HEK293 (cell line): ENCODE measurements at regions not wholly inside any gene's neighbourhood (a gene's known extent, or its start where the extent isn't known, plus 50 kb on each side); places are given as distances from the start of the nearest gene placed in this dataset.

Source experiments
- CTCF ChIA-PET: fragments of 350-600 bp; formaldehyde crosslinking; extraction: SDS; loops from one replicate; lab custom pipeline; 2021; ENCODE audit warnings: antibody characterized with exemption; lab: Yijun Ruan, JAX
- POLR2A ChIA-PET: fragments of 300-600 bp; formaldehyde crosslinking; extraction: SDS; loops from one replicate; lab custom pipeline; 2020; ENCODE audit warnings: antibody characterized with exemption, inconsistent platforms; lab: Yijun Ruan, JAX
- H3K27ac ChIP-seq: fragments of 200-500 bp; sonication (Bioruptor generic); 2 replicates; pipeline ENCODE4 v1.5.1; 2014; ENCODE audit warnings: low read depth, low read length, control low read depth, inconsistent platforms; ENCODE audit errors: extremely low read depth
- H3K36me3 ChIP-seq, 2 experiments: fragments of 200-500 bp in 1 of 2; sonication (Bioruptor generic) in 1 of 2; 1 replicate in 1 of 2; 2 replicates in 1 of 2; pipeline ENCODE4 v1.5.1; 2014 to 2017; ENCODE audit warnings: inconsistent platforms in 2 of 2, low read length in 2 of 2; ENCODE audit not compliant: control insufficient read depth in 2 of 2, insufficient read depth in 1 of 2
- H3K4me1 ChIP-seq: fragments of 200-500 bp; sonication (Bioruptor generic); 2 replicates; pipeline ENCODE4 v1.5.1; 2014; ENCODE audit warnings: mild to moderate bottlenecking, low read length, inconsistent platforms; ENCODE audit not compliant: control insufficient read depth, insufficient read depth
- H3K4me3 ChIP-seq: 2 replicates; pipeline ENCODE4 v1.5.1; 2011; ENCODE audit warnings: low read depth, mild to moderate bottlenecking, control low read depth, low read length, moderate library complexity
- H3K9me3 ChIP-seq: fragments of 200-500 bp; sonication (Bioruptor generic); 2 replicates; pipeline ENCODE4 v1.5.1; 2014; ENCODE audit warnings: low read depth, low read length, inconsistent platforms; ENCODE audit not compliant: control insufficient read depth, insufficient read depth
- EGR2 ChIP-seq: fragments of 450-650 bp; formaldehyde crosslinking; IDR thresholded peaks from 2 replicates; pipeline ENCODE4 v1.5.1; 2016; ENCODE audit warnings: low read depth, missing biosample characterization, missing genetic modification characterization
- HOXD13 ChIP-seq: sonication (generic); formaldehyde crosslinking; IDR thresholded peaks from 2 replicates; pipeline ENCODE4 v1.8.0; 2022; ENCODE audit warnings: missing genetic modification reagents, borderline replicate concordance
- IKZF3 ChIP-seq: fragments of 450-650 bp; IDR thresholded peaks from 2 replicates; pipeline ENCODE4 v1.5.0; 2018; ENCODE audit warnings: missing biosample characterization, mild to moderate bottlenecking, missing genetic modification characterization, moderate library complexity
- KLF1 ChIP-seq: fragments of 450-650 bp; formaldehyde crosslinking; IDR thresholded peaks from 2 replicates; pipeline ENCODE4 v1.5.1; 2016; ENCODE audit warnings: missing biosample characterization, missing genetic modification characterization
- KLF7 ChIP-seq: fragments of 450-650 bp; formaldehyde crosslinking; IDR thresholded peaks from 2 replicates; pipeline ENCODE4 v1.5.1; 2016; ENCODE audit warnings: missing biosample characterization, missing genetic modification characterization, borderline replicate concordance
- RBAK ChIP-seq: fragments of 450-650 bp; formaldehyde crosslinking; IDR thresholded peaks from 2 replicates; pipeline ENCODE4 v1.5.1; 2016; ENCODE audit warnings: missing biosample characterization, missing genetic modification characterization
- SCRT1 ChIP-seq: fragments of 450-650 bp; formaldehyde crosslinking; IDR thresholded peaks from 2 replicates; pipeline ENCODE4 v1.5.1; 2016; ENCODE audit warnings: missing biosample characterization, missing genetic modification characterization, borderline replicate concordance
- SCRT2 ChIP-seq: fragments of 450-650 bp; formaldehyde crosslinking; IDR thresholded peaks from 2 replicates; pipeline ENCODE4 v1.5.1; 2016; ENCODE audit warnings: missing biosample characterization, missing genetic modification characterization
- SETDB1 ChIP-seq: IDR thresholded peaks from one replicate; pipeline ENCODE4 v1.6.1; 2017; ENCODE audit warnings: mild to moderate bottlenecking, low read length, moderate library complexity, mixed read lengths; ENCODE audit not compliant: insufficient read length
- SP3 ChIP-seq: fragments of 450-650 bp; formaldehyde crosslinking; IDR thresholded peaks from 2 replicates; pipeline ENCODE4 v1.5.1; 2016; ENCODE audit warnings: missing biosample characterization, missing genetic modification characterization
- ZNF10 ChIP-seq: fragments of 450-650 bp; formaldehyde crosslinking; IDR thresholded peaks from 2 replicates; pipeline ENCODE4 v1.5.1; 2017; ENCODE audit warnings: missing biosample characterization, missing genetic modification characterization
- ZNF175 ChIP-seq: fragments of 450-650 bp; formaldehyde crosslinking; IDR thresholded peaks from 2 replicates; pipeline ENCODE4 v1.5.1; 2016; ENCODE audit warnings: missing biosample characterization, missing genetic modification characterization
- ZNF24 ChIP-seq: fragments of 450-650 bp; formaldehyde crosslinking; IDR thresholded peaks from 2 replicates; pipeline ENCODE4 v1.5.1; 2016; ENCODE audit warnings: missing biosample characterization, missing genetic modification characterization
- ZNF391 ChIP-seq: fragments of 450-650 bp; formaldehyde crosslinking; IDR thresholded peaks from 2 replicates; pipeline ENCODE4 v1.5.1; 2016; ENCODE audit warnings: low read depth, missing biosample characterization, missing genetic modification characterization, borderline replicate concordance
- ZNF521 ChIP-seq: fragments of 450-650 bp; formaldehyde crosslinking; IDR thresholded peaks from 2 replicates; pipeline ENCODE4 v1.5.1; 2017; ENCODE audit warnings: missing biosample characterization, mild to moderate bottlenecking, missing genetic modification characterization
- ZNF548 ChIP-seq: fragments of 450-650 bp; formaldehyde crosslinking; IDR thresholded peaks from 2 replicates; pipeline ENCODE4 v1.5.1; 2016; ENCODE audit warnings: missing biosample characterization, missing genetic modification characterization
- ZNF610 ChIP-seq: fragments of 450-650 bp; formaldehyde crosslinking; IDR thresholded peaks from 2 replicates; pipeline ENCODE4 v1.5.1; 2016; ENCODE audit warnings: missing biosample characterization, missing genetic modification characterization, borderline replicate concordance
- ZNF629 ChIP-seq: fragments of 450-650 bp; formaldehyde crosslinking; IDR thresholded peaks from 2 replicates; pipeline ENCODE4 v1.5.1; 2017; ENCODE audit warnings: missing biosample characterization, missing genetic modification characterization
- ZNF664 ChIP-seq: fragments of 450-650 bp; formaldehyde crosslinking; IDR thresholded peaks from 2 replicates; pipeline ENCODE4 v1.5.1; 2016; ENCODE audit warnings: missing biosample characterization, missing genetic modification characterization
- TF ChIP-seq, protein P1 (sequence below): fragments of 450-650 bp; formaldehyde crosslinking; IDR thresholded peaks from 2 replicates; pipeline ENCODE4 v1.5.1; 2017; ENCODE audit warnings: missing biosample characterization, mild to moderate bottlenecking, missing genetic modification characterization, moderate library complexity
- TF ChIP-seq, protein P2 (sequence below): fragments of 450-650 bp; formaldehyde crosslinking; IDR thresholded peaks from 2 replicates; pipeline ENCODE4 v1.5.1; 2016; ENCODE audit warnings: missing biosample characterization, missing genetic modification characterization
- TF ChIP-seq, protein P3 (sequence below): IDR thresholded peaks from 2 replicates; pipeline ENCODE4 v1.6.1; 2011; ENCODE audit warnings: mild to moderate bottlenecking, low read depth, low read length, borderline replicate concordance
- TF ChIP-seq, protein P4 (sequence below): fragments of 450-650 bp; formaldehyde crosslinking; IDR thresholded peaks from 2 replicates; pipeline ENCODE4 v1.5.1; 2016; ENCODE audit warnings: missing biosample characterization, missing genetic modification characterization

DNA sequence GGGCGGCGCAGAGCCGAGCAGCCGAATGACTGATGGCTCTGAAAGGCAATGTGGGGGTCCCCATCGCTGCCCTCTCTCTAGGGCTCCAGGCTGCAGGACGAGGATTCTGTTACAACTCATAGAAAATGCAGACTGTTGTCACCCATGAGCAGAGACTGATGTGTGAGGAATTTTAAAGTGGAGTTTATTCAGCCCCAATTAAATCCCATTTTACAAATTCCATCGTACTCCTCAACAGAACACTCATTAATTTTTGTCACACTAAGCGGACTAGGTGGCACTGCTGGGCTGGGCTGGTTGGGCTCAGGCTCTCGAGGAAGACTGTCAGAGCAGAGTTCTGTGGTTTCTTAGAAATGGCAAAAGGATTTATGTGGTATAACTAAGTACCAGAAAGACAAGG, 102.6 kb upstream of the SPON1 start:
- ChIA-PET POLR2A (no interaction called here), CTCF (no interaction called here)
- TF ChIP-seq, protein P1, sequence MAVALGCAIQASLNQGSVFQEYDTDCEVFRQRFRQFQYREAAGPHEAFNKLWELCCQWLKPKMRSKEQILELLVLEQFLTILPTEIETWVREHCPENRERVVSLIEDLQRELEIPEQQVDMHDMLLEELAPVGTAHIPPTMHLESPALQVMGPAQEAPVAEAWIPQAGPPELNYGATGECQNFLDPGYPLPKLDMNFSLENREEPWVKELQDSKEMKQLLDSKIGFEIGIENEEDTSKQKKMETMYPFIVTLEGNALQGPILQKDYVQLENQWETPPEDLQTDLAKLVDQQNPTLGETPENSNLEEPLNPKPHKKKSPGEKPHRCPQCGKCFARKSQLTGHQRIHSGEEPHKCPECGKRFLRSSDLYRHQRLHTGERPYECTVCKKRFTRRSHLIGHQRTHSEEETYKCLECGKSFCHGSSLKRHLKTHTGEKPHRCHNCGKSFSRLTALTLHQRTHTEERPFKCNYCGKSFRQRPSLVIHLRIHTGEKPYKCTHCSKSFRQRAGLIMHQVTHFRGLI (tag by site-specific recombination) = peak; percentile 73
- TF ChIP-seq HOXD13 (CRISPR knock-in tag) = no peak
- Histone ChIP-seq H3K4me1 (no peaks in the 10 kb centered on the region), H3K27ac (no peak overlapping the region), H3K4me3 (no peak overlapping the region), H3K36me3 (no peaks in the 10 kb centered on the region), H3K9me3 (no peaks in the 10 kb centered on the region)

DNA sequence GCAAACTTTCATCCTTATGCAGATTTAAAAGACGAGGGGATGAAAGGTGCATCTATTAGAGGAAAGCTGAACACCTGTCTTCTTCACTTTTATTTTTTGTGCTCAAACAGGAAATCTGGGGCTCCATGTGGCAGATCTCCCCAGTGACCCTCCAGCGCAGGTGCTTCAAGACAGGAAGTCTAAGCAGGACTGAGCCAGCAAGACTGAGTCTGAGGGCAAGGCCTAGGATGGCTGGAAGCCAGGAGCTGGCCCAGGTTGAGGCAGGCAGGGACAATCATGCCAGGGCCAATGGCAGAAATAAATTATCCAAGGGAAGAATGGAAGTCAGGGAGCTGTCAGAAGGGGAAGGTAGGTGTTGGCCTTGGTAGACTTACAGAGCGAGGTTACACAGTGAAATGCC, 101.1 kb upstream of the SPON1 start:
- no peak overlapping the region for H3K27ac ChIP-seq
- H3K4me1 ChIP-seq = no peaks in the 10 kb centered on the region
- ChIA-PET POLR2A (no interaction called here), CTCF (interaction anchor here (2.0 kb wide), 1 partner anchor 11 kb away, joined by 8 read pairs; no protein-coding TSS in a partner anchor)
- no peak overlapping the region for H3K4me3 ChIP-seq
- no peak for TF ChIP-seq ZNF629 (tag by site-specific recombination)
- TF ChIP-seq, protein P2, sequence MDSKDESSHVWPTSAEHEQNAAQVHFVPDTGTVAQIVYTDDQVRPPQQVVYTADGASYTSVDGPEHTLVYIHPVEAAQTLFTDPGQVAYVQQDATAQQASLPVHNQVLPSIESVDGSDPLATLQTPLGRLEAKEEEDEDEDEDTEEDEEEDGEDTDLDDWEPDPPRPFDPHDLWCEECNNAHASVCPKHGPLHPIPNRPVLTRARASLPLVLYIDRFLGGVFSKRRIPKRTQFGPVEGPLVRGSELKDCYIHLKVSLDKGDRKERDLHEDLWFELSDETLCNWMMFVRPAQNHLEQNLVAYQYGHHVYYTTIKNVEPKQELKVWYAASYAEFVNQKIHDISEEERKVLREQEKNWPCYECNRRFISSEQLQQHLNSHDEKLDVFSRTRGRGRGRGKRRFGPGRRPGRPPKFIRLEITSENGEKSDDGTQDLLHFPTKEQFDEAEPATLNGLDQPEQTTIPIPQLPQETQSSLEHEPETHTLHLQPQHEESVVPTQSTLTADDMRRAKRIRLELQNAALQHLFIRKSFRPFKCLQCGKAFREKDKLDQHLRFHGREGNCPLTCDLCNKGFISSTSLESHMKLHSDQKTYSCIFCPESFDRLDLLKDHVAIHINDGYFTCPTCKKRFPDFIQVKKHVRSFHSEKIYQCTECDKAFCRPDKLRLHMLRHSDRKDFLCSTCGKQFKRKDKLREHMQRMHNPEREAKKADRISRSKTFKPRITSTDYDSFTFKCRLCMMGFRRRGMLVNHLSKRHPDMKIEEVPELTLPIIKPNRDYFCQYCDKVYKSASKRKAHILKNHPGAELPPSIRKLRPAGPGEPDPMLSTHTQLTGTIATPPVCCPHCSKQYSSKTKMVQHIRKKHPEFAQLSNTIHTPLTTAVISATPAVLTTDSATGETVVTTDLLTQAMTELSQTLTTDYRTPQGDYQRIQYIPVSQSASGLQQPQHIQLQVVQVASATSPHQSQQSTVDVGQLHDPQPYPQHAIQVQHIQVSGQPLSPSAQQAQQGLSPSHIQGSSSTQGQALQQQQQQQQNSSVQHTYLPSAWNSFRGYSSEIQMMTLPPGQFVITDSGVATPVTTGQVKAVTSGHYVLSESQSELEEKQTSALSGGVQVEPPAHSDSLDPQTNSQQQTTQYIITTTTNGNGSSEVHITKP (tag by site-specific recombination) = no peak
- H3K9me3 ChIP-seq = no peaks in the 10 kb centered on the region
- no peaks in the 10 kb centered on the region for H3K36me3 ChIP-seq

DNA sequence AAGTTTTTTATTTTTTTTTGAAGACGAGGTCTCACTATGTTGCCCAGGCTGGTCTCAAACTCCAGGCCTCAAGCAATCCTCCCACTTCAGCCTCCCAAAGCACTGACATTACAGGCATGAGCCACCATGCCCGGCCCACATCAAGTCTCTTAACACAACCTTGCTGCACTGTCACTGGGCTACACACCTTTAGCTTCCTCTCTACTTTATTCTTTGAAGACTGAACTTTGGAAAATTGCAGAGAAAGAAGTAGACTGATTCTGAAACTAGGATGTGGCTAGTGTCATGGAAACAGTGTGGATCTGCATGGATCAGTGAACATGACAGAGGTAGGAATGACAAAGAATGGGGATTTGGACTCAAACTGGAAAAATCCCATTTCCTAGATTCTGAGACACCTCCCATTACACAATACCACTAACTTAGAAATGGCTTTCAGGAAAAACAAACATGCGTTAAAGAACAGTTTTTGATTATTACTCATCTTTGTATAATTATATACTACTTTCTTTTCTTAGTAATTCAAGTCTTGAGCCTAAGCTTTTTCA, 99.6 kb upstream of the SPON1 start:
- Histone ChIP-seq H3K9me3 (no peaks in the 10 kb centered on the region), H3K4me1 (no peaks in the 10 kb centered on the region), H3K4me3 (no peak overlapping the region), H3K27ac (no peak overlapping the region), H3K36me3 (no peaks in the 10 kb centered on the region)
- TF ChIP-seq, protein P3, sequence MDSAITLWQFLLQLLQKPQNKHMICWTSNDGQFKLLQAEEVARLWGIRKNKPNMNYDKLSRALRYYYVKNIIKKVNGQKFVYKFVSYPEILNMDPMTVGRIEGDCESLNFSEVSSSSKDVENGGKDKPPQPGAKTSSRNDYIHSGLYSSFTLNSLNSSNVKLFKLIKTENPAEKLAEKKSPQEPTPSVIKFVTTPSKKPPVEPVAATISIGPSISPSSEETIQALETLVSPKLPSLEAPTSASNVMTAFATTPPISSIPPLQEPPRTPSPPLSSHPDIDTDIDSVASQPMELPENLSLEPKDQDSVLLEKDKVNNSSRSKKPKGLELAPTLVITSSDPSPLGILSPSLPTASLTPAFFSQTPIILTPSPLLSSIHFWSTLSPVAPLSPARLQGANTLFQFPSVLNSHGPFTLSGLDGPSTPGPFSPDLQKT = no peak
- TF ChIP-seq SCRT2 (tag by site-specific recombination) (no peak), EGR2 (tag by site-specific recombination) (no peak), ZNF391 (no peak), RBAK (tag by site-specific recombination) (no peak), ZNF610 (tag by site-specific recombination) (no peak), SCRT1 (tag by site-specific recombination) (no peak), ZNF175 (tag by site-specific recombination) (no peak), ZNF548 (tag by site-specific recombination) (no peak), KLF7 (no peak), ZNF664 (no peak), KLF1 (no peak), IKZF3 (tag by site-specific recombination) (no peak), SETDB1 (no peak), ZNF521 (tag by site-specific recombination) (no peak), ZNF24 (no peak), SP3 (tag by site-specific recombination) (no peak), ZNF10 (tag by site-specific recombination) (no peak)
- TF ChIP-seq, protein P4, sequence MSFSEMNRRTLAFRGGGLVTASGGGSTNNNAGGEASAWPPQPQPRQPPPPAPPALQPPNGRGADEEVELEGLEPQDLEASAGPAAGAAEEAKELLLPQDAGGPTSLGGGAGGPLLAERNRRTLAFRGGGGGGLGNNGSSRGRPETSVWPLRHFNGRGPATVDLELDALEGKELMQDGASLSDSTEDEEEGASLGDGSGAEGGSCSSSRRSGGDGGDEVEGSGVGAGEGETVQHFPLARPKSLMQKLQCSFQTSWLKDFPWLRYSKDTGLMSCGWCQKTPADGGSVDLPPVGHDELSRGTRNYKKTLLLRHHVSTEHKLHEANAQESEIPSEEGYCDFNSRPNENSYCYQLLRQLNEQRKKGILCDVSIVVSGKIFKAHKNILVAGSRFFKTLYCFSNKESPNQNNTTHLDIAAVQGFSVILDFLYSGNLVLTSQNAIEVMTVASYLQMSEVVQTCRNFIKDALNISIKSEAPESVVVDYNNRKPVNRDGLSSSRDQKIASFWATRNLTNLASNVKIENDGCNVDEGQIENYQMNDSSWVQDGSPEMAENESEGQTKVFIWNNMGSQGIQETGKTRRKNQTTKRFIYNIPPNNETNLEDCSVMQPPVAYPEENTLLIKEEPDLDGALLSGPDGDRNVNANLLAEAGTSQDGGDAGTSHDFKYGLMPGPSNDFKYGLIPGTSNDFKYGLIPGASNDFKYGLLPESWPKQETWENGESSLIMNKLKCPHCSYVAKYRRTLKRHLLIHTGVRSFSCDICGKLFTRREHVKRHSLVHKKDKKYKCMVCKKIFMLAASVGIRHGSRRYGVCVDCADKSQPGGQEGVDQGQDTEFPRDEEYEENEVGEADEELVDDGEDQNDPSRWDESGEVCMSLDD = no peak
- POLR2A ChIA-PET = no interaction called here
- CTCF ChIA-PET = no interaction called here
